ENCODE measurements at regions not wholly inside any gene's neighbourhood (a gene's known extent, or its start where the extent isn't known, plus 50 kb on each side); places are given as distances from the start of the nearest gene placed in this dataset.
"Not testable (repeated sequence)": the region's sequence is repeated elsewhere in the genome, so short reads cannot be mapped to it uniquely, and the experiment has no call there.

DNA sequence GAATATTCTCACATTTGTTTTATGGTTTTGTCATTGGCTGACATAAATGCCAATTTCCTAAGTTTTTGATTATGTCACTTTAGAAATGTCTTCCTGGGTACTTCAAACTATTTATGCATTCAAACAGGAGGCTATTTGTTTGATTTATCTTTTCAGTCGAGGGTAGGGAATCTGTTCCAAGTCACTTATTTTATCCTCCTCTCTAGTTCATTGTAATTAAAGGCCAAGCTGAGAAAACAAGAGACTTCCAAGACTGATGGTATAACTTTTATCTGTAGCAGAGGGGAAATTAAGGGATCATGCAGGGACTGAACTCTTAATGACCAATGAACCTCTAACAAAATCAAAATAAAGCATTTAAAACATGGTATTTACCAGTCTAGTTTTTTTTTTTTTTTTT is 968.4 kb downstream of the SORCS3 start:
- no peak for DNase-seq

DNA sequence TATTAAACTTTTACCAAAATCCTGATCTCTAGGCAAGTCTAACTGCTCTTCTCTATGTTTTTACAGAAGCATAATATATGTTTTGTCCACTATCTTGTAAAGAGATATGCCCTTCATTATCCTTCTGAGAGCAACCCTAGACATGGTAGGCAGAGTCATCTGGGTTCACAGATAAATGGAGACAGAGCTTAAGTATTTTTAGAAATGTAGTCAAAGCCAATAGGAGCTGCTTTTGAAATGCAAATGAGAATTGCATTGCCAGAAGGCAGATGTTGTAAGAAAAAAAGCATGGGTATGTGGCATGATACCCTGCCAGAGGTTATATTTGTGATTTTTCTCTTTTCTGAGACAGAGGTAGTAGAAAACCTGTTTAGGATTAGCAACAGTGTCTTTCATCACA is 964.8 kb downstream of the SORCS3 start:
- DNase-seq = no peak

DNA sequence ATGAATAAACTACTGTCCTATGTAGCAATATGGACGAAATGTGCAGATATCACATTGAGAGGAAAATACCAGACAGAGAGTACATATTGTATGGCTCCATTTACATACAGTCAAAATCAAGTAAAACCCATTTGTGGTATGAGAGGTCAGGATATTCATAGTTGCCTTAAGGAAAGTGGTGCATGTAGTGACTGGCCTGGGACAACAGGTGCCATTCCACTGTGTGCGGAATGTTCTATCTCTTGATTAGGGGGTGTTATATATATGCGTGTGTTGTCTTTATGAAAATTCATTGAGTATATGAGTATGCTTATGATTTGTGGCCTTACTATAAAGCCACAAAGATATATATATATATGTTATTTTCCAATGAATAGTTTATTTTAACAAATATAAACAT is 964.0 kb downstream of the SORCS3 start:
- no peak for DNase-seq

DNA sequence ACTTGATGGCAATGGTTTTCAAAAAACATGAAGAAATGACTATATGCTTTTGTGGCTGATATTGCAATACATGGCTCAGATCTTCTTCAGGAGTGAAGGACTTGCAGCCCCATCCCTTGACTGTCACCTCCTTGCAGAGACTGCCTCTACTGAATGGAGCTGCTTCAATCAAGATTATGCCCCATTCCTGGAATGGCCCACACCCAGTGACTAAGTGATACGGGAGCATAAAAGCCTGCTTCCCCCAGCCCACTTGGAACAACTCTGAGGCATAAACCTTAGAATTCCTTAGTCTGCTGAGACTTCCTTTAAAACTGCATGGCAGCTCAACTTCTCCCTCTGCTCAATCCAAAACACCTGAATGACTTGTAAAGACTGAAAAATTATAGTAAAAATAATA is 957.1 kb downstream of the SORCS3 start:
- peak; percentile 5 for DNase-seq

DNA sequence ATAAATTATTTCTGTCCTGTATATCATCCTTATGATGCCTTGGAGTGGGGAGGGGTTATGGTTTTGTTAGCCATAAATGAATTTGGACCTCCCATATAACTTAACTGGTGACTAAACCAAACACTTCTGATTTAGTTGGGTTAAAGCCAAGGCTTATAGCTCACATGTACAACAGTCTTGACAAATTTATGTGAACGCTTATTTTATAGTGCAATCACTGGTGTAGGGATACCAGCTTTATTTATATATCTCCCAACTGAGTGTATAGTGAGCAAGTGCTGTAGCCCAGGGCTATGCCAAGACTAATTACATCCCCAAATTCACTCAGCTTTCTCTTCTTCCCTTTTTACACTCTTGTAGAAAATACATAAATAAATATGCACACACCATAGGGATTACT is 956.2 kb downstream of the SORCS3 start:
- DNase-seq = peak; percentile 18

DNA sequence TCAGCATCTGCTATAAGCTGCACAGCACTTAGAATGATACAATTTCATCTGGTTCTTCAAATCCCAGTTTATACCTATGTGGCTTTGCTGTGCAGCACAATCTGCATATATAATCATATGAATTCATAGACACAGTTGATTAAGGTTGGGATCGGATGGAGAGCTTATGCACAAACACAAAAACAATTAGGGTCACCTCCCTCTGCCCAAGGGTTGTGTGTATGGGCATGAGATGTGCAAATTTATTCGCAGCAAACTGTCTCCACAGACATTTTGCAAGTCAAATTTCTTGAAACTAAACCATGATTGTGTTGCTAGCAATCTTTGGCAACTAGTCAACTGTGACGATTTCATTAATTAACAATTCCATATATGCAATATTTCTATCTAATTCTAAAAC is 955.7 kb downstream of the SORCS3 start:
- no peak for DNase-seq

DNA sequence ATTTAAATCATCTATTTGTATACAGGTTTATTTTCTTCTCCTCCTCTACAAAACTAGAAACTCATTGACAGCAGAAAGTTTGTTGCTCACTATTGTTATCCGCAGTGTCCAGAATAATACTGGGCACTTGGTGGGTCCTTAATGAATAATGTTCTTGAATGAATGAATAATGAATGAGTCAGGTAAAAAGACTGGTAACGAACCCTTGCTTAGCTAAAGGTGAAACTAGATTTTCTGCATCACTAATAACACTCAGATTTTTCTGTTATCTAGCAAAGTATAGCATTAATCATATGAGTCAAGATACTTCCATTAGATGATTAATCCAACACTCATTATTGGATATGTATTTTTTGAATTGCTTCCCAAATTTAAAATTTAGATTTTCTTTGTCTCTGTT is 953.2 kb downstream of the SORCS3 start:
- DNase-seq = no peak

DNA sequence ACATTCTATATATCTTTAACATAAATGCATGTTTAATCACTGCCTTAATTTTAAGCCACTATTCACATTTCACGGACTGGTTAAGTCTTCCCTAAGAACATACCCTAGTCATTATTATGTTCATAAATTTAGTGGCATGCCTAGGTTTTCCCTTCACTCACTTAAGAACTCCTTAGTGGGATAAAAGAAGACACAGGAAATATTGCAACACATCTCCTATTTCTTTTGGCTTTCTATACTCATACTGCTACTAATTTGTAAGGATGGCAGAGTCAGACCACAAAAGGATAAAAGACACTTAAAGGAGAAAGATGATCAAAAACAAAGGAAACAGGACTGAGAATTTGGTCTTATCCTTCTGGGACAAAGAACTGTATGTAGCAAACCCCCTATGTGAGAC is 951.4 kb downstream of the SORCS3 start:
- DNase-seq = peak; percentile 6

DNA sequence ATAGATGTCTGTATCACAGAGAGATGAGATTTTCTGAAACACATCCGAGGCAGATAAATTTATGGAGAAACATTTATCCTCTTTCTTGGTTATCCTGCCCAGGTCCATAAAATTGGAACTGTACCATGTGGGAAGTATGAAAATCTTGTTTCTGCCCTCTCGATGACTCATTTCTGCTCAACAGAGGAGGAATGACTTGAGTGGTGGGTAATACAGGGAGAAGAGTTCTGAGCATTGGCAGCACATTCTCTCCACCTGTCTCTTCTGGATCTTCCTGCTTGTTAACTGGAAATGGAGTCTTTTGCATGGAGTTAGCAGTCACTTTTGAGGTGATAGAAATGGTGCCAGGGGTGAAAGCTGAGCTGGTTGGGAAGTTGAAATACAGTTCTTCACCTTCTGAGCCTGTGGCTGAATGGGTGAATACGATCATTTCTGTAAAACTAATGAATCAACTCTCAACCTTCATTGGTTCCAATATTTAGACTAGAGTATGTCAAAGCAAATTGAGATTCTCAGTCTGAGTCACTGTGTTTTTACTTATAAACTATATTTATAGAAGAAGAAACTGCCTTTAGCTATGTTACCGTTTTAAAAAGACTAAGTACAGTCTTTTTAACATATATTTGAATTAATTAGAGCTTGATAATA is 945.5 kb downstream of the SORCS3 start:
- peak; percentile 57 for DNase-seq

DNA sequence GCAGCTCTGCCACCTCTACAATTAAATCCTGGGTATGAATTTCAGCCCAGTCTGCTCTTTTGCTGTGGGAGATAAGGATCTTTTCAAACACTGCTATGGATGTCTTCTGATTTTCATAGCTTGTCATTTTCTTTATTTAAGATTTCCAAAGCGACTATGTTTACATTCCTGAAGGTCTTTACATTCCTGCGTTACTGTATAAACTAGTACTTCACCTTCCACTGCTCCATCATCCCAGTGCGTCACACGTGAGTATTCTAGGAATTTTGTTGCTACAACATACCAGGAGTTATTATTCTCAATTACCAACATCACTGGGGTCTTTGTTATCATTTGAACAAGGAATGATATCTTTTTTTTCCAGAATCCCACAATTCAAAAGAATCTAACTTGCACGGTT is 944.7 kb downstream of the SORCS3 start:
- peak; percentile 83 for DNase-seq

DNA sequence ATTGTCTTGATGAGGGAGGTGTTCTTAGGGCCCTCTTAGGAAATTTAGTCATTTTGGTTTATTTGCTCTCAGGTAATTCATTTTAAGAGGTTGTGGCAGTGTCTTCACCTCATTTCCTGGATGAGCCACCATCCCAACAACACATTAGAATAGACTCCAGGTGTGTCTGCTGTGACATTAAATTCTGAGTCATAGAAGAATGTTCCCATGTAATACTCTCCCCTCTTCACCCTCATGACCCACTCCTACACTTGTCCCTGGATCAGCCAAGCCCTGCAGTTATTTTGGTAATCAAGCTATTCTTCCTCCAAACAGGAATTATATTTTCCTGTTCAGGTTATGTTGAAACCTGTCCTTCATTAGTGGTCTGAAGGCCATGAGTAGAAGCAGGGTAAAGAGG is 944.1 kb downstream of the SORCS3 start:
- peak; percentile 1 for DNase-seq

DNA sequence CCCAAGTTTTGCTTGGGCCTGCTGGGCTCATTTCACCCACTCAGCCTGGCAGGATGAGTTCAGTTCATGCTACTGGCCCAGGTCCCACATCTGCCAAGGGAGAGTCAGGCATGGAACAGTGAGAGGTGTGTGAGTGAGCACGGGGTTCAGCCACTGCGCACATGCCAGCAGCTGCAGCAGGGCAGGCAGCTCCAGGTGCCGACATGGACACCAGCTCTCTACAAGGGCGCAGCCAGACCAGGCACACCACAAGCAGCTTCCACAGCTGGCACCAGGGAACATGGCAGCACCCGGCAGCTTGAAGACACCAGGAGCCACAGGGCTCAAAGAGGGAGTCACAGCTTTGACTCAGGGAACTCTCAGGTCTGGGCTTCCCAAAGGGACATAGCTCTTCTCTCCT is 938.0 kb downstream of the SORCS3 start:
- DNase-seq = no peak

DNA sequence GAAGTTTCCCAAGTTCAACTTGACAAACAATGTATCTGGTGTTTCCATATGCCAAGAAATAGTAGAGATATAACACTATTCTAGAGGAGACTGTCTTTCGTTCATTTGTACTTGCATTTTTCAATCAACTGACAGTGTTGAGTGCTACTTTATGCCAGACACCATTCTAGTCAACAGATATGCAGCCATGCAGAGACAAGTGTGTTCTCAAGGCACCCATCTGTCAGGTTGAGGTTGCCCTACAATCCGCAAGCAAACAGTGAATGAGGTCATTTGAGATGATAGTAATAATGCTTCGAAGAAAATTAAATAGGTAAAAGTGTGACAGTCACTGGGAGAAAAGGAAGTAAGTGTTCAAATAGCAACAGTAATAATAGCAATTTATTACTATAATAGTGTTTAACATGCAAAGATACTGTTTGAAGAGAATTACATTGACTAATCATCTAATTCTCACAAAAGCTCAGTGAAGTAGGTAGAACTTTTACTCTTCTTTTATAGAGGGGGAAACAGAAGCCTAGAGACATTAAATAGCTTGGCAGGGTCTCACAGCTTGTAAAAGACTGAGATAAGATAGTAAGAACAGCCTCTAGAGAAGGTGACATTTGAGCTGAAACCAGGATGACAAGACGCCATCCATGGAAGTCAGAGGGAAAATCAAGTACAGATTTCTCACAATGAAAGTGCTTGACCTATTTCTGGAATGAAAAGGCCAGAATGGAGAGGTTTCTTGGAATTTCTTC is 936.9 kb downstream of the SORCS3 start:
- no peak for DNase-seq

DNA sequence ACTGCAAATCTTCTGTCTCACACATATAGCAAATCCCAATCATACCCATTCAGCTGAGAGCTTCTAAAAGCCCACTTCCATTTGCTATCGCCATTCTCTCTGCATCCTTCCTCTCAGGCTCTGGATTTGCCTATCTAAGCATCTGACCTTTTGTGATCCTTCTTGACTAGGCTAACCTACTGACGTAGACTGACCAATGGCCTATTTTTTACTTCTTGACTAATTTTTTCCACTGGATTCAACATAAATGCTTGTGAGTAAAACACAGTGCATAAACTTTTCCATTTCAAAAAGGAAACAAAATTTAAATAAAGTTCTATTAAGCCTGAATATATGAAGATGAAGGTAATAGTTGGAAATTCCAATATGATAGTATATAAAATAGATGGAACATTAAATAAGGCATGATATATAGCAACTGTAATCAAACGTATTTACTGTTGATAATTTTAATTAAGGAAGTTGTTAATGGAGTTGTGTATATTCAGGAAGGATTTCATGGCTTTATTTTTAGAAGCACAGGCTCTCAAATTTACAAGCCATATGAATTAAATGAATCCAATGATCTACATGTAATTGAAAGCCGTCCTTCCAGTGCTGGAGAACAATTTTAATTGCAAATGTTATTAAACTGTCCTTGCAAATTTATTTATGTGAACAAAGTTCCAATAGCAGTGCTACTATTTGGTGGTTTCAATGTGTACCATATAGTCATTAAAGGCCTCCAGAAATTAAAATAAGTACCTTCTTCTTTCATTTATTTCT is 918.4 kb downstream of the SORCS3 start:
- DNase-seq = no peak

DNA sequence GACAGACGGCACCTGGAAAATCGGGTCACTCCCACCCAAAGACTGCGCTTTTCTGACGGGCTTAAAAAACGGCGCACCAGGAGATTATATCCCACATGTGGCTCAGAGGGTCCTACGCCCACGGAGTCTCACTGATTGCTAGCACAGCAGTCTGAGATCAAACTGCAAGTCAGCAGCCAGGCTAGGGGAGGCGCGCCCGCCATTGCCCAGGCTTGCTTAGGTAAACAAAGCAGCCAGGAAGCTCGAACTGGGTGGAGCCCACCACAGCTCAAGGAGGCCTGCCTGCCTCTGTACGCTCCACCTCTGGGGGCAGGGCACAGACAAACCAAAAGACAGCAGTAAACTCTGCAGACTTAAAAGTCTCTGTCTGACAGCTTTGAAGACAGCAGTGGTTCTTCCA is 909.4 kb downstream of the SORCS3 start:
- not testable (repeated sequence) for DNase-seq

DNA sequence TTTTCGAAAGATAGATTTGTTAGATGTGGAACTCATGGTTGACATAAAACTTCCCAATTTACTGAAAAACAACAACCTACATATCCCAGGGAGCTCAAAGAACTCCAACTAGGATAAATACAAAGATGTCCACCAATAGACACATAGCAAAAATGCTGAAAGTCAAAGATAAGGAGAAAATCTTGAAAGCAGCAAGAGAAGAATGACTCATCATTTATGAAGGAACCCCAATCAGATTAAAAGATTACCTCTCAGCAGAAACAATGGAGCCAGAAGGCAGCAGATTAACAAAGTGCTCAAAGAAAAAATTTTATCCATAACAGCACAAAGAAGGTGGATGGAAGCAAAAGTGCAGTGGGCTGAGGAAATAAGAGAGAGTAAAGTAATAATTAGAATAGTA is 908.6 kb downstream of the SORCS3 start:
- no peak for DNase-seq

DNA sequence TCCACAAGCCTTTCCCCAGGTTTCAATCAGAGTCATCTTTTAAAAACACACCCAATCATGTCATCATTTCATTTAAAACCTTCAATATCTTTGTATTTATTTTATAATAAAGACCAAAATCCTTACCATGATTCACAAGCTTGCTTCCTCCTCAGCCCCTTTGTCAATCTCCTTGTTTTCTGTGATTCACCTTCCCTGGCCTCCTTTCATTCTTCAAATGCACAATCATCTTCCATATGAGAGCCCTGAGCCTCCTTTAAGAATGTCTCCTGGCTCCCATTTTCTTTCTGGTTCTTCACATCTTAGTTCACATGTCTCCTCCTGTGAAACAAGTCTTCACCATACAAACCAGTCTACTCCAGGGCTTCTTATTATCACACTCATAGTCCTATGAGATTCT is 904.0 kb downstream of the SORCS3 start:
- no peak for DNase-seq

DNA sequence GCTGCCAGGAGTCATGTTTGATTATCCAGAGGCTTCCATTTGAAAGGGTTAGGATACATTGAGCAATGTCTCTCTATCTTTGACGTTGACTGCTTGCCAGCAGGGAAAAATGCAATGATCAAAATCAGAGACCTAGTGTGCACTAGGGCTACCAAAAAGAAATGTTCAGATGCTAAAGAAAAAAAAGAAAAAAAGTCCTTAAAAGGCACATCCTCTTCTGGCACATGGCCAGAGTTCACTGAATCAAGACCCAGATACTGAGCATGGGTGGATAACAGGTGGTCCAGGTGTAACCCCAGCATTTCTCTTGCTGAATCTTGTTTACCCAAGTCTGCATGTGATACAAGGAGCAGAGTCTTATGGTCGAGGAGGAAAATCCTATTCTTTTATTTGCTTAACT is 899.3 kb downstream of the SORCS3 start:
- no peak for DNase-seq

DNA sequence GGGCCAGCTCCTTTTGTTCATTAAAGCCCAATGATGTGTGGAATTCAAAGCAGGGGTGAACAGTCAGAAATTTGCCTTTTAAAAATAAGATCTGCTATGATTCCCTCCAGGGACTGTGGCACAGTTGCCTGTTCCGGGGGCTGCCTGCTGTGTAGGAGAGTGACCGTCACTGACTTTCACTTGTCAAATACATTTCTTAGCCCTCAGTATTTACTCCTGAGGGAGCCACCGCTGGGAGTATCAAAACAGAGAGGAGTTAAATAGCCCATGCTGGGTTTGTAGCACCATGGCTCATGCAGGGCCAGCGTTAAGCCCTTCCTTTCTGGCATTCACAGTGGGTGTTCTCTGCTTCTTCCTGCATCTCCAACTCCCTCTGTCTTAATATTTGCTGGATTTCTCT is 897.8 kb downstream of the SORCS3 start:
- no peak for DNase-seq

DNA sequence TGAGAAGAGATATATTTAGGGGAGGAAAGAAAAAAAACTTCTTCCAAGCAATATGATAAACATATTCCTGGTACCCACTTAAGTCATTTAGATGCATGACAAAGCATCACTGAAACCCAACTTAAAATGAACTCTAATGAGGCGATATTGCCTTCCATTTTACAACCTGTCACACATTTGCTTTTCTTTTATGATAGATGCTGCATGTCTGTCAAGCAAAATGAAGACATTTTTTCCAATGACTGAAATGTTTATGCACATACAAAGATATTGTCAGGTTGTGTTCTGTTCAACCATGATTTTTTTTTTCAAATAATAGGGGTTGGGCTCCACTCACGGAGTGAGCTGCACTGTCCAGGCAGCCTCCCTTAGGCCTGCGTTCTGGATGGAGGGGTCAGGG is 894.4 kb downstream of the SORCS3 start:
- no peak for DNase-seq

DNA sequence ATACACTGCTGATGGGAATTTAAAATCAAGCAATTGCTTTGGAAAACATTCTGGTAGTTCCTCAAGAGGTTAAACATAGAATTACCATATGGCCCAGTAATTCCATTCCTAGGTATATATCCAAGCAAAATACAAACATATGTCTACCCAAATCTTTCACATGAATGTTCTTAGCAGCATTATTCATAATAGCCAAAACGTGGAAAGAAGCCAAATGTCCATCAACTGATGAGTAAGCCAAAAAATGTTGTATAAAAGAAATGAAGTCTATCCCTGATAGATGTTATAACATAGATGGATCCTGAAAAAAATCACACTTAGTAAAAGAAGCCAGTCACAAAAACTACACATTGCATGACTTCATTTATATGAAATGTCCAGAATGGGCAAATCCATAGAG is 893.0 kb downstream of the SORCS3 start:
- no peak for DNase-seq

DNA sequence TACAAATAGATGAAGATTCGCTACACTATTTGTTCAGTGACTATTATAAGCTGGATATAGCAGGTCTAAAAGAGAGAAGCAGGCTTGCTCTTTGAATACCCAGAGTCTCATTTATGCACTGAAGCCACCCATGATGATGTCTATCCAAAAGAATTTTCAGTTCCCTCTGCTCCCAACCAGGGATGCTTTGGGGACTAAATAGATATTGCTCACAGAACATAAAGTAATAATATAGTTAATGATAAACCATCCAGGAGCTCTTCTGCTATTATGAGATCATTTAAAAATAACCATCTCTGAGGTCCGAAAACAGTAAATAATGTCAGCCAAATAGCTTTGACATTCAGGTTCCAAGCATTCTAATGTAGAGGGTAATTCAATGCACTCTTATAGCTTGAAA is 875.4 kb downstream of the SORCS3 start:
- DNase-seq = no peak

DNA sequence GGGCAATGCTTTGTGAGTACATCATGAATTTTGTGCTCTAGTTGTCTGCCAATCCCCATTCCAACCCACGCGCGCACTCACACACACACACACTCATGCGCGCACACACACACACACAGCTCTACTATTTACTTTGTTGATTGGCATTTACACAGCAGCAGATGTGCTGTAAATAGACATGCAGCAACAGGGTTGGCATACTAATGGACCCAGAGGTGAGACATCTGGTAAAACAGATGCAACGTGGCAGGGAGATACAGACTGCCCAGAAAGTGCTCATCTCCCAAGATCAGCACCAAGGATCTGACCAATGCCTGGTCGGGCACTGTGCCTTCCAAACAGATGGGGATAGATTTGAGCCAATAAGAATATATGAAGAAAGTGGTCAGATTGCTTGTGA is 873.0 kb downstream of the SORCS3 start:
- no peak for DNase-seq

DNA sequence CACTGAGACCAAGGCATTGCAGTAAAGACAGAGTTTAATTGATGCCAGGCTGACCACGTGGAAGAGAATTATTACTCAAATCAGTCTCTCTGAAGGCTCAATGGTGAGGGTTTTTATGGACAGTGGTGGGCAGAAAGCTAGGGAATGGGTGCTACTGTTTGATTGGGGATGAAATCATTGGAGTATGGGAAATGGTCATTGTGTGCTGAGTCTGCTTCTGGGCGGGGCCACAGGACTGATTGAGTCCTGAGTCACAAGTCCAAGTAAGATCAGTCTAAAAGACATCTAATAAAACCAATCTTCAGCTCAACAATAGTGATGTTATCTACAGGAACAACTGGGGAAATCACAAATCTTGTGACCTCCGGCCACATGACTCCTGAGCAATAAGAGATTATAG is 868.4 kb downstream of the SORCS3 start:
- no peak for DNase-seq

Data from EL (cell line).